Left lung (tissue), 4 donors: ENCODE measurements at regions not wholly inside any gene's neighbourhood (a gene's known extent, or its start where the extent isn't known, plus 50 kb on each side); places are given as distances from the start of the nearest gene placed in this dataset.

Source experiments
- ATAC-seq: fragments of 200-7000 bp; cut with Tn5 transposase; one replicate; pipeline ENCODE4 v1.9.1; 2020; ENCODE audit warnings: moderate library complexity
- DNase-seq, 4 donors: peaks; one replicate each; pipeline ENCODE4 v3.0.0-alpha.2; 2013 to 2020
- H3K27ac ChIP-seq, 2 donors: fragments of 200-600 bp; sonication (generic) in 1 of 2; one replicate each; pipeline versions ENCODE4 v1.5.0 to v1.8.0; 2020 to 2021
- H3K27me3 ChIP-seq, 2 donors: fragments of 200-600 bp; sonication (generic) in 1 of 2; one replicate each; pipeline versions ENCODE4 v1.5.0 to v1.8.0; 2020 to 2021
- H3K36me3 ChIP-seq, 2 donors: fragments of 200-600 bp; sonication (generic) in 1 of 2; one replicate each; pipeline versions ENCODE4 v1.5.0 to v1.8.0; 2020 to 2021
- H3K4me1 ChIP-seq, 2 donors: fragments of 200-600 bp; one replicate each; pipeline ENCODE4 v1.8.0; 2021
- H3K4me3 ChIP-seq, 2 donors: fragments of 200-600 bp; sonication (generic) in 1 of 2; one replicate each; pipeline versions ENCODE4 v1.5.0 to v1.8.0; 2020 to 2021; ENCODE audit warnings: mild to moderate bottlenecking in 1 of 2
- H3K9me3 ChIP-seq, 2 donors: fragments of 200-600 bp; sonication (generic) in 1 of 2; one replicate each; pipeline versions ENCODE4 v1.5.0 to v1.8.0; 2020 to 2021
- CTCF ChIP-seq, 2 donors: fragments of 200-600 bp; sonication (generic) in 1 of 2; IDR thresholded peaks; one replicate each; pipeline versions ENCODE4 v1.5.0 to v1.8.0; 2021; ENCODE audit warnings: antibody characterized with exemption in 2 of 2
- intact Hi-C, 2 donors: fragments of 100-400 bp; cut with DNase I; formaldehyde crosslinking; loops; one replicate each; pipeline versions ENCODE4 v1.11.2 to v1.14.2; 2022
- donor health status: DM: no; HTN: yes; CAD: no.
- donor health status: DM: no; HTN: no; CAD: no.

- intact Hi-C loops: no loop called here
- ATAC-seq (no peak), DNase-seq (no peak)
- TF ChIP-seq CTCF (IDR thresholded peaks at IDR 0.05): no peak
- Histone ChIP-seq H3K4me1 (no peaks in the 10 kb centered on the region), H3K4me3 (no peak overlapping the region), H3K27ac (no peak overlapping the region), H3K36me3 (no peaks in the 10 kb centered on the region), H3K27me3 (no peaks in the 10 kb centered on the region), H3K9me3 (peaks cover 0 to 3% of the 10 kb centered on the region in 2 donors)
Measured at GRCh38 chr16:6363896-6364607, 968.6 kb upstream of the RBFOX1 start.

GRCh38 chr16:6363396-6363795 is 969.2 kb upstream of the RBFOX1 start:
- no peak for DNase-seq
- Histone ChIP-seq H3K4me3 (no peak overlapping the region), H3K27me3 (no peaks in the 10 kb centered on the region), H3K9me3 (peaks cover 0 to 3% of the 10 kb centered on the region in 2 donors), H3K36me3 (no peaks in the 10 kb centered on the region), H3K4me1 (no peaks in the 10 kb centered on the region), H3K27ac (no peak overlapping the region)
- no peak for TF ChIP-seq CTCF (IDR thresholded peaks at IDR 0.05)
- intact Hi-C loops: no loop called here
- ATAC-seq: no peak

GRCh38 chr16:6362321-6362720 is 970.3 kb upstream of the RBFOX1 start:
- no peak for DNase-seq
- H3K4me3 ChIP-seq: no peak overlapping the region
- peaks cover 0 to 2% of the 10 kb centered on the region in 2 donors for H3K9me3 ChIP-seq
- H3K27me3 ChIP-seq: no peaks in the 10 kb centered on the region
- H3K4me1 ChIP-seq: no peaks in the 10 kb centered on the region
- TF ChIP-seq CTCF (IDR thresholded peaks at IDR 0.05): no peak
- intact Hi-C loops: no loop called here
- H3K36me3 ChIP-seq: no peaks in the 10 kb centered on the region
- no peak overlapping the region for H3K27ac ChIP-seq
- ATAC-seq: no peak

- Histone ChIP-seq H3K4me3 (no peak overlapping the region), H3K4me1 (no peaks in the 10 kb centered on the region), H3K27ac (no peak overlapping the region), H3K36me3 (no peaks in the 10 kb centered on the region), H3K9me3 (peaks cover 0 to 2% of the 10 kb centered on the region in 2 donors), H3K27me3 (no peaks in the 10 kb centered on the region)
- no peak for ATAC-seq
- intact Hi-C loops: no loop called here
- DNase-seq: no peak
- no peak for TF ChIP-seq CTCF (IDR thresholded peaks at IDR 0.05)
Measured at GRCh38 chr16:6360641-6361040, 972.0 kb upstream of the RBFOX1 start.

GRCh38 chr16:6356911-6357310 is 975.7 kb upstream of the RBFOX1 start:
- no peak for ATAC-seq
- TF ChIP-seq CTCF (IDR thresholded peaks at IDR 0.05): no peak
- DNase-seq: no peak
- H3K4me1 ChIP-seq: no peaks in the 10 kb centered on the region
- H3K4me3 ChIP-seq: no peak overlapping the region
- H3K9me3 ChIP-seq: peaks cover 0 to 5% of the 10 kb centered on the region in 2 donors
- H3K27me3 ChIP-seq: no peaks in the 10 kb centered on the region
- H3K27ac ChIP-seq: no peak overlapping the region
- intact Hi-C loops: no loop called here
- H3K36me3 ChIP-seq: no peaks in the 10 kb centered on the region
